ENCODE measurements at regions not wholly inside any gene's neighbourhood (a gene's known extent, or its start where the extent isn't known, plus 50 kb on each side); places are given as distances from the start of the nearest gene placed in this dataset.
A peak's percentile ranks its signal among the peaks of the same experiment; 100 is the strongest.

- TF ChIP-seq NANOG (IDR thresholded peaks at IDR 0.05; ENCODE audit: insufficient read depth, low read depth, low read length, poor library complexity, severe bottlenecking) (no peak), FOSL1 (IDR thresholded peaks at IDR 0.05; ENCODE audit: insufficient read depth, low read depth, low read length) (no peak), KDM5A (IDR thresholded peaks at IDR 0.05; ENCODE audit: low read length) (no peak), CREB1 (IDR thresholded peaks at IDR 0.05) (no peak), SP1 (IDR thresholded peaks at IDR 0.05; ENCODE audit: low read depth, low read length) (no peak), POLR2AphosphoS5 (IDR thresholded peaks at IDR 0.05; ENCODE audit: low read depth, low read length) (no peak; the same call in 1 of the 2 replicates), TCF12 (IDR thresholded peaks at IDR 0.05; ENCODE audit: low read depth, low read length) (no peak), ASH2L (IDR thresholded peaks at IDR 0.05; ENCODE audit: low read length) (peak; percentile 28), PHF8 (conservative IDR thresholded peaks at IDR 0.05; ENCODE audit: low read depth, low read length) (peak; percentile 76), KDM4A (IDR thresholded peaks at IDR 0.05; ENCODE audit: low read depth, low read length, severe bottlenecking) (no peak), CHD2 (IDR thresholded peaks at IDR 0.05; ENCODE audit: low read length) (peak; percentile 43; the same call in 1 of the 2 replicates), TBP (IDR thresholded peaks at IDR 0.05; ENCODE audit: low read depth, low read length) (no peak; the same call in 1 of the 2 replicates), NRF1 (IDR thresholded peaks at IDR 0.05; ENCODE audit: low read depth, low read length) (no peak), CTBP2 (IDR thresholded peaks at IDR 0.05; ENCODE audit: borderline replicate concordance, insufficient read depth, insufficient read length, low read length) (no peak), KDM1A (IDR thresholded peaks at IDR 0.05; ENCODE audit: borderline replicate concordance, low read length) (no peak), SIRT6 (IDR thresholded peaks at IDR 0.05; ENCODE audit: low read length) (no peak), JUN (IDR thresholded peaks at IDR 0.05; ENCODE audit: low read depth, low read length) (no peak), EZH2 (IDR thresholded peaks at IDR 0.05; ENCODE audit: low read depth, low read length, severe bottlenecking) (no peak), MAFK (IDR thresholded peaks at IDR 0.05; ENCODE audit: low read depth, low read length) (no peak), POU5F1 (IDR thresholded peaks at IDR 0.05; ENCODE audit: low read depth, low read length) (no peak), SRF (IDR thresholded peaks at IDR 0.05; ENCODE audit: low read depth, low read length) (no peak), CBX8 (IDR thresholded peaks at IDR 0.05; ENCODE audit: borderline replicate concordance, low read depth, low read length) (no peak)
- TF ChIP-seq, protein P1, sequence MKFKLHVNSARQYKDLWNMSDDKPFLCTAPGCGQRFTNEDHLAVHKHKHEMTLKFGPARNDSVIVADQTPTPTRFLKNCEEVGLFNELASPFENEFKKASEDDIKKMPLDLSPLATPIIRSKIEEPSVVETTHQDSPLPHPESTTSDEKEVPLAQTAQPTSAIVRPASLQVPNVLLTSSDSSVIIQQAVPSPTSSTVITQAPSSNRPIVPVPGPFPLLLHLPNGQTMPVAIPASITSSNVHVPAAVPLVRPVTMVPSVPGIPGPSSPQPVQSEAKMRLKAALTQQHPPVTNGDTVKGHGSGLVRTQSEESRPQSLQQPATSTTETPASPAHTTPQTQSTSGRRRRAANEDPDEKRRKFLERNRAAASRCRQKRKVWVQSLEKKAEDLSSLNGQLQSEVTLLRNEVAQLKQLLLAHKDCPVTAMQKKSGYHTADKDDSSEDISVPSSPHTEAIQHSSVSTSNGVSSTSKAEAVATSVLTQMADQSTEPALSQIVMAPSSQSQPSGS (IDR thresholded peaks at IDR 0.05; ENCODE audit: low read length): no peak
- TF ChIP-seq, protein P2, sequence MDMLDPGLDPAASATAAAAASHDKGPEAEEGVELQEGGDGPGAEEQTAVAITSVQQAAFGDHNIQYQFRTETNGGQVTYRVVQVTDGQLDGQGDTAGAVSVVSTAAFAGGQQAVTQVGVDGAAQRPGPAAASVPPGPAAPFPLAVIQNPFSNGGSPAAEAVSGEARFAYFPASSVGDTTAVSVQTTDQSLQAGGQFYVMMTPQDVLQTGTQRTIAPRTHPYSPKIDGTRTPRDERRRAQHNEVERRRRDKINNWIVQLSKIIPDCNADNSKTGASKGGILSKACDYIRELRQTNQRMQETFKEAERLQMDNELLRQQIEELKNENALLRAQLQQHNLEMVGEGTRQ (IDR thresholded peaks at IDR 0.05; ENCODE audit: low read length): no peak
Observed at GRCh38 chr21:31558962-31559367, 100.5 kb upstream of the SOD1 start (continued).
